ENCODE measurements at regions not wholly inside any gene's neighbourhood (a gene's known extent, or its start where the extent isn't known, plus 50 kb on each side); places are given as distances from the start of the nearest gene placed in this dataset.
"Not testable (repeated sequence)": the region's sequence is repeated elsewhere in the genome, so short reads cannot be mapped to it uniquely, and the experiment has no call there.

GRCh38 chr20:19022791-19023448, 189.5 kb upstream of the SLC24A3 start:
- ChIA-PET POLR2A (no interaction called here), CTCF (no interaction called here)

- CTCF ChIA-PET, result interaction anchor here (0.8 kb wide), 1 partner anchor 253 kb away, joined by 5 read pairs; no protein-coding TSS in a partner anchor
- POLR2A ChIA-PET, result no interaction called here
Observed at GRCh38 chr20:19024296-19025035, 188.0 kb upstream of the SLC24A3 start.

GRCh38 chr20:19025430-19026120, 186.9 kb upstream of the SLC24A3 start:
- ChIA-PET CTCF (no interaction called here), POLR2A (no interaction called here)

- ChIA-PET CTCF (no interaction called here), POLR2A (no interaction called here)
Observed at GRCh38 chr20:19026121-19026878, 186.1 kb upstream of the SLC24A3 start.

GRCh38 chr20:19026901-19027644, 185.4 kb upstream of the SLC24A3 start:
- POLR2A ChIA-PET, result no interaction called here
- CTCF ChIA-PET, result no interaction called here

GRCh38 chr20:19027971-19028370, 184.5 kb upstream of the SLC24A3 start:
- ChIA-PET CTCF (no interaction called here), POLR2A (interaction anchor here (0.7 kb wide), 1 partner anchor 297 kb away, joined by 4 read pairs; no protein-coding TSS in a partner anchor)

GRCh38 chr20:19041787-19042186, 170.7 kb upstream of the SLC24A3 start:
- POLR2A ChIA-PET, result no interaction called here

GRCh38 chr20:19045371-19045770, 167.1 kb upstream of the SLC24A3 start:
- ChIA-PET CTCF (no interaction called here), POLR2A (no interaction called here)

More at GRCh38 chr20:19041787-19042186, 170.7 kb upstream of the SLC24A3 start:
- CTCF ChIA-PET, result no interaction called here

GRCh38 chr20:19047040-19047950, 165.1 kb upstream of the SLC24A3 start:
- POLR2A ChIA-PET, result no interaction called here
- CTCF ChIA-PET, result no interaction called here

- ChIA-PET POLR2A (no interaction called here), CTCF (no interaction called here)
Observed at GRCh38 chr20:19047951-19048296, 164.5 kb upstream of the SLC24A3 start.

- CTCF ChIA-PET, result no interaction called here
- POLR2A ChIA-PET, result no interaction called here
Observed at GRCh38 chr20:19048995-19049501, 163.4 kb upstream of the SLC24A3 start.

- ChIA-PET POLR2A (no interaction called here), CTCF (no interaction called here)
Observed at GRCh38 chr20:19049514-19049913, 162.9 kb upstream of the SLC24A3 start.

- ChIA-PET POLR2A (no interaction called here), CTCF (no interaction called here)
Observed at GRCh38 chr20:19056909-19057308, 155.5 kb upstream of the SLC24A3 start.

- POLR2A ChIA-PET, CTCF ChIA-PET: not testable (repeated sequence)
Observed at GRCh38 chr20:19064788-19065187, 147.7 kb upstream of the SLC24A3 start.

- CTCF ChIA-PET, result no interaction called here
- POLR2A ChIA-PET, result no interaction called here
Observed at GRCh38 chr20:19067986-19068385, 144.5 kb upstream of the SLC24A3 start.

GRCh38 chr20:19070026-19070425, 142.4 kb upstream of the SLC24A3 start:
- POLR2A ChIA-PET, result no interaction called here
- CTCF ChIA-PET, result no interaction called here

- ChIA-PET CTCF (no interaction called here), POLR2A (no interaction called here)
Observed at GRCh38 chr20:19070681-19071445, 141.6 kb upstream of the SLC24A3 start.

GRCh38 chr20:19071446-19071725, 141.1 kb upstream of the SLC24A3 start:
- CTCF ChIA-PET, result no interaction called here

More at GRCh38 chr20:19071446-19071725, 141.1 kb upstream of the SLC24A3 start:
- POLR2A ChIA-PET, result no interaction called here
